Islet of Langerhans (tissue), 1 donor: ENCODE measurements at regions not wholly inside any gene's neighbourhood (a gene's known extent, or its start where the extent isn't known, plus 50 kb on each side); places are given as distances from the start of the nearest gene placed in this dataset.

Experiments
- FAIRE-seq: peaks from one replicate; lab custom pipeline; 2011; peaks lifted over from hg19 to GRCh38; lab: Jason Lieb, UNC

- no peak for FAIRE-seq
Observed at GRCh38 chr7:15995027-15995426, 308.5 kb upstream of the MEOX2 start.

- FAIRE-seq: no peak
Observed at GRCh38 chr7:15989194-15989593, 302.7 kb upstream of the MEOX2 start.

DNA sequence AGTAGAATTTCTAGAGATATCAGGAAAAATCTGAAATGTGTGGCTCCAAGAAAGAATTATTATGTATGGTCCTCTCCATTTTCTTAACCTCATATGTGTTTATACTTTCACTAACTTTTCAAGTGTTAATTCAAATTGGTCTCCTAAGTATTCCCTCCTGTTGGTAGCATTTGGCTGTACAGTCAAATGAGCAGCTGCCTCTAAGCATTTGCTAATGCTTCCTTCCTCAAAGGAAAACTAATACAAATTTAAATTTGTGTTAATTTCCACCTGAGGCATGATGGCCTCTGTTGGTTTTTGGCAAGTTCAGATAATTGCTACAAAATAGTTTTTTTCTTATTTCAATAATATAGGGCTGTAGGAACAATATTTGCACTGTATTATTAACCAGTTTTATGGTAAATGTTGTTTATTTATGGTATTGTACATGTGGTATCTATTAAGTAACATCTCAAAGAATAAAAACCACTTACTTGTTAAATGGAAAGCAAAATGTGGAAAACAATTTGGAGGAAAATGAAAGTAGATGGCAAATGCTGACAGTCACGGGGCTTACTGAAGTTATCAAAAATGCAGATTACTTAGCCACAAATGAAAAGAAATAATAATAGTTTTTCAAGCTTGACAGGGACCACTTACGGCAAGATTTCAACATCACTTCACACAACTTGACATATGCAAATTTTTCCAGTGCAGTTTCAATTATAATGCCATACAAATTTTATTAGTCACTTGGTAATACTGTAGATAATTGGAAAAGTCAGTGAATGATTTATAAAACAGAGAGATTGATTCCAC lies 299.3 kb upstream of the MEOX2 start:
- FAIRE-seq: no peak

DNA sequence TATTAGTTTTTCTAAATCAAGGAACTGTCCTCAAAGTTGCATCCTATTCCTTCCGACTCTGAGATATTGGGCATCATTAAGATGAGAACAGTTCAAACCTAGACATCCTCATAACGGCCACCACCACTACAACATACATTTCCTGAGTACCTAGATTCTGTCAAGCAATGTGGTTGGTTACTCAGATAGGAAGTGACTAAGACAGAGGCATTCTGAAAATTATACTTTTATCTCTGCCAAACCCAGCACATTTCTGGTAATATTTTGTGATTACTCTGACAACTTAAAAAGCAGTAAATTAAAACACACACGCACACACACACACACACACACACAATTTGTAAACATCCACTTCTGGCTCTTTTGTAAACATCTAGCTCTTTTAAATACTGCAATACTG lies 291.2 kb upstream of the MEOX2 start:
- no peak for FAIRE-seq

GRCh38 chr7:15972862-15973275 lies 286.4 kb upstream of the MEOX2 start:
- FAIRE-seq: no peak

- no peak for FAIRE-seq
Observed at GRCh38 chr7:15967551-15967950, 281.1 kb upstream of the MEOX2 start.

GRCh38 chr7:15967121-15967520 lies 280.6 kb upstream of the MEOX2 start:
- no peak for FAIRE-seq

DNA sequence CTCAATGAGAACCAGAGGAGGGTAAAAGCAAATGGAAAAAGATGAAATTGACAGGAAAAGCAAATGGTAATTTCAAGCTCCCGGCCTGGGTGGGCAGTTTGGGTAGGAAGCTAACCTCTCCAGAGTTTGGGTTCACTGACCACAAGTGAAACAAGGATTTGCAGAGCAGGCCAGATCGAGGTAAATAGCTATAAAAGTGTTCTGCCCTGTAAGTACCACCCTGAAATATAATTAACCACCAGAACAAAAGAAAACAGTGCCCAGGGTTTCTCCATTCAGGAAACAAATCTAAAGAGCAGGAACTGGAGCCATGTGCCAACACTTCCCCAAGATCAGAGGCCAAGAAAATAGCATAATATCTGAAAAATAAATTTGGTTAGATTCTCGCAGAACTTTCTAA lies 276.7 kb upstream of the MEOX2 start:
- FAIRE-seq: no peak

- no peak for FAIRE-seq
Observed at GRCh38 chr7:15954671-15955354, 268.3 kb upstream of the MEOX2 start.

DNA sequence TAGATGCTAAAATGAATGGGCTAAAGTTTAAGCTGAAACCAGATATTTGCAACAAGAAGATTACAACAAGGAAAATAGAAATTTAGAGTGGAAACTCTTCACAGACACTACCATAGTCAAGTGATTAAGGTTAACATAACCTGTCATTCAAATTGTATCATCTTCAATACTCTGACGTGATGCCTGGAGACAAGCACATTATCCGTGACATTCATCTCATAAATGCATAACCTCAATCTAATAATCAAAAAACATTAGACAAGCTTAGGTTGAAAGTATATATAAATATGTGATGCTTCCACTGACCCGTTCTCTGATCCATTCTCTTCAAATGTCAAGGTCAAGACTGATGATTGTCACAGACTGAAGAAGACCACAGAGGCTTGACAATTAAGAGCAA lies 263.8 kb upstream of the MEOX2 start:
- FAIRE-seq: no peak

DNA sequence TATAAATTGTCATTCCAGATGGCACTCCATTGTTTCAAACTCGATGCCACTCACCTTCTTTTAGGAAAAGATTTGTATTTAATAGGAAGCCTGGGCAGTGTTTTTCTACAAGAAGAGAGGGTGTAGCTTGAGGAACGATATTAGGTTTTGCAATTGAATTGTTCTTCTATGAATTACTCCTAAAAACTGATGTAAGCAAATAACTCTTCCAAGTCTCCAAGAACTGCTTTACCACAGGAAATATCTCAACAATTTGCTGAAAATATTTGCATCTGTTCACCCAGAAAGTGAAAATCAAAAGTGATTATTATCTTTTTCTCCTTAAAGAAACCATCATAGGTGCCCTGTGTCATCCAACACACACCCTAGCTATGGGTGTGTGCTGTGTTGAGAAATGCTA lies 261.3 kb upstream of the MEOX2 start:
- no peak for FAIRE-seq

- FAIRE-seq: no peak
Observed at GRCh38 chr7:15938115-15938514, 251.6 kb upstream of the MEOX2 start.

GRCh38 chr7:15937571-15937970 lies 251.1 kb upstream of the MEOX2 start:
- no peak for FAIRE-seq

- no peak for FAIRE-seq
Observed at GRCh38 chr7:15936991-15937390, 250.5 kb upstream of the MEOX2 start.

GRCh38 chr7:15932318-15932717 lies 245.8 kb upstream of the MEOX2 start:
- FAIRE-seq: no peak

GRCh38 chr7:15929411-15929810 lies 242.9 kb upstream of the MEOX2 start:
- no peak for FAIRE-seq

DNA sequence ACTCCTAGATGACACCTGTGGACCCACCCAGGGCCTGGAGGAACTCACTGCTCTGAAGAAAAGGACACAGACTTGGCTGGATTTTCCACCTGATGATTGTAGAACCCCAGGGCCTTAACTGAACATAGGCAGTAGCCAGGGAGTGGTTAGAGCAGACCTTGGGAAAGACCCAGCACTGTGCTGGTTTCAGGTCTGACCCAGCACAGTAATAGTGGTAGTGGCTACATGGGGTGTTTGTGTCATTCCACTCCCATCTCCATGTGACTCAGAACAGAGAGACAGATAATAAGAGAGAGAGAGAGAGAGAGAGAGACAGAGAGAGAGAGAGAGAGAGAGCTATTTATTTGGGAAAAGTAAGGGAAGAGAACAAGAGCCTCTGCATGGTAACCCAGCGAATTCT lies 239.1 kb upstream of the MEOX2 start:
- FAIRE-seq: no peak

- FAIRE-seq: no peak
Observed at GRCh38 chr7:15924910-15925309, 238.4 kb upstream of the MEOX2 start.

DNA sequence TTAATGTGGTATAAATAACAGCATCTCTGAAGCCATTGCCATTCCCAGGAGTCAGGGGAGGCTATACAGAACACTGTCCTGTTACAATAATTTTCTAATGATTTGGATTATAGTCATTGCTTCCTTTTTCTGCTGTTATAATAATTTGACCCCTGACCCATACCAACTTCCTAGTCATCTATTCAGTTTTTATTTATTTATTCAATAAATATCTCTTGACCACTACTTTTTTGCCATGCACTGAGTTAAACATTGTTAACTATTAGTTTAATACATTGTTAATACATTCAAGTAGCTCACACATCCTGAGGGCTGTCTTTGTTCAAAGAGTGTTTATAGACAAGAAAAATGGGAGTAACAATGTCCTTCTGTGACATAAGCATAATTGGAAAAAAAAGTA lies 235.5 kb upstream of the MEOX2 start:
- FAIRE-seq: no peak

GRCh38 chr7:15921576-15921975 lies 235.1 kb upstream of the MEOX2 start:
- no peak for FAIRE-seq

DNA sequence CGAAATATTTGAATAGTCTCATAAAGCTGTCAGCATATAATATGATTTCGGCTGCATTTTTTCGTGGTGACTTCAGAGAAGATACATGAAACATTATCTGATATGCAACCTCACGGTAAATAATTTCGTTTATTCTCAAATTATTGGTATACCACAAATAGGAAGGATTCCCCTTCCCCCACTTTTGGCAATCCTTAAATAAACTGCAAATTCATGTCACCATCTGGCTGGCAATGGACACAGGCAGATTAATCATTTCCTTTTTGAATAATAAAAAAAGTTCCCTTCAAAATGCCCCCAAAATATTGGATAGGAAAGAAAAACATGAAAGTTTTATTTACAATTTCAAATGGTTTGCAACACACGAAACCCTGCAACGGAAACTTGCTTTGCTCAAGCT lies 234.5 kb upstream of the MEOX2 start:
- FAIRE-seq: no peak

DNA sequence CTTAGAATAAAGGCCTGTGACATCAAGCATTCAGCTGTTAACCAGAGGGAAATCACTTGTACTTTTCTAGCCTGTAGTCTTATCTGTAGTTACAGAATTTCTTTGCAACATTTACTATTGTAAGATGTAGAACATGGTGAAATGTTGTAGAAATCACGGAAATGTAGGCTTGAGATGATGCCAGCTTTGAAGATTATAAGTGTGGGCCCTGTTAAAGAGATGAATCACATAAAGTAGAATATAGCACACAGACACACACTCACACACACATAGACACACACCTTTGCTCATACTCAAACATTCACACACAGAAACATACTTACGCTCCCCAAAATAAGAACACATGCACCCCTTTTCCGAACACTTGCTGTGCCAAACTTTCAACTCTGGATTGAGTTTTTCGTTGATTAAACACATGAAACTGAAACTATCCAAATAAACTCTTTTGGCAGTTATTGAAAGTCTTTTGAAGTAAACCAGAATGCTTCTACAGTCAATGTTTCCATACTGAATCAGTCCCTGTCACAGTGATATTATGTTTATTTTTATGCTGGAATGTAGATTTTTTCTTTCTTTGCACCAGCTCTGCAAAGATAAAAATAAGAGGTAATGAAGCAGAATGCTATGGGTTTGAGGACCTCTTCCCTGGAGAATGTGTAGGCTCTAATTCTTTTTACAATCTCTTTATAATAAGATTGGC lies 230.3 kb upstream of the MEOX2 start:
- no peak for FAIRE-seq

GRCh38 chr7:15915686-15916293 lies 229.3 kb upstream of the MEOX2 start:
- no peak for FAIRE-seq
